Hepatocyte (in vitro differentiated cells): ENCODE measurements at regions not wholly inside any gene's neighbourhood (a gene's known extent, or its start where the extent isn't known, plus 50 kb on each side); places are given as distances from the start of the nearest gene placed in this dataset.

Experiments used
- DNase-seq: peaks from one replicate; pipeline ENCODE4 v3.0.0-alpha.2; 2016; ENCODE audit warnings: low spot score
- H2AFZ ChIP-seq: fragments of 200-600 bp; sonication (generic); 2 replicates; pipeline ENCODE4 v1.6.0; 2016; ENCODE audit warnings: antibody characterized with exemption, mild to moderate bottlenecking
- H3K27ac ChIP-seq: fragments of 200-600 bp; sonication (generic); 2 replicates; pipeline ENCODE4 v1.5.1; 2016; ENCODE audit warnings: mild to moderate bottlenecking
- H3K27me3 ChIP-seq: fragments of 200-600 bp; sonication (generic); 2 replicates; pipeline ENCODE4 v1.6.1; 2016
- H3K36me3 ChIP-seq: fragments of 200-600 bp; sonication (generic); replicated peaks from 2 replicates; pipeline ENCODE4 v1.5.1; 2016; ENCODE audit warnings: low read depth; ENCODE audit not compliant: insufficient read depth
- H3K4me1 ChIP-seq: fragments of 200-600 bp; sonication (generic); 2 replicates; pipeline ENCODE4 v1.5.1; 2016; ENCODE audit warnings: mild to moderate bottlenecking, moderate library complexity; ENCODE audit not compliant: insufficient read depth
- H3K4me2 ChIP-seq: fragments of 200-600 bp; sonication (generic); 2 replicates; pipeline ENCODE4 v1.6.0; 2016
- H3K4me3 ChIP-seq: fragments of 200-600 bp; sonication (generic); 2 replicates; pipeline ENCODE4 v1.5.1; 2016; ENCODE audit warnings: mild to moderate bottlenecking
- H3K79me2 ChIP-seq: fragments of 200-600 bp; sonication (generic); 2 replicates; pipeline ENCODE4 v1.6.0; 2017; ENCODE audit warnings: mild to moderate bottlenecking
- H3K9me2 ChIP-seq: fragments of 200-600 bp; sonication (generic); replicated peaks from 2 replicates; pipeline ENCODE4 v1.6.0; 2017; ENCODE audit warnings: mild to moderate bottlenecking; ENCODE audit not compliant: insufficient read depth
- H3K9me3 ChIP-seq: fragments of 200-600 bp; sonication (generic); 2 replicates; pipeline ENCODE4 v1.5.1; 2016; ENCODE audit warnings: low read depth, mild to moderate bottlenecking
- H4K20me1 ChIP-seq: fragments of 200-600 bp; sonication (generic); 2 replicates; pipeline ENCODE4 v1.6.0; 2016; ENCODE audit warnings: mild to moderate bottlenecking; ENCODE audit not compliant: insufficient read depth, poor library complexity, severe bottlenecking
- CTCF ChIP-seq: fragments of 200-600 bp; sonication (generic); IDR thresholded peaks from 2 replicates; pipeline ENCODE4 v1.5.1; 2016; ENCODE audit warnings: antibody characterized with exemption, mild to moderate bottlenecking; ENCODE audit not compliant: poor library complexity
- EZH2 ChIP-seq: fragments of 200-600 bp; sonication (generic); IDR thresholded peaks from 2 replicates; pipeline ENCODE4 v1.6.1; 2016; ENCODE audit warnings: antibody characterized with exemption, mild to moderate bottlenecking, borderline replicate concordance
- EZH2phosphoT487 ChIP-seq: fragments of 200-600 bp; sonication (generic); IDR thresholded peaks from one replicate; pipeline ENCODE4 v1.6.1; 2018; ENCODE audit warnings: antibody characterized with exemption, mild to moderate bottlenecking, low read depth, moderate library complexity; ENCODE audit not compliant: unreplicated experiment, severe bottlenecking
- WGBS: methylation state at CpG from one replicate; pipeline ENCODE4 v1.1.6; 2016; ENCODE audit warnings: low lambda C conversion rate; ENCODE audit errors: missing lambda C conversion rate; 5-methylcytosine and 5-hydroxymethylcytosine counted together

GRCh38 chr21:25507522-25507921 lies 99.8 kb downstream of the MRPL39 start:
- Histone ChIP-seq H3K9me2 (no peaks in the 10 kb centered on the region), H2AFZ (no peak overlapping the region)
- TF ChIP-seq EZH2phosphoT487, result no peak
- no peak for TF ChIP-seq EZH2
- no peak for TF ChIP-seq CTCF

GRCh38 chr21:25506887-25507286 lies 100.4 kb downstream of the MRPL39 start:
- Histone ChIP-seq H3K4me1 (no peaks in the 10 kb centered on the region), H3K79me2 (no peaks in the 10 kb centered on the region), H4K20me1 (no peaks in the 10 kb centered on the region), H3K9me2 (no peaks in the 10 kb centered on the region), H3K9me3 (no peaks in the 10 kb centered on the region), H3K27ac (no peak overlapping the region), H2AFZ (no peak overlapping the region), H3K36me3 (no peaks in the 10 kb centered on the region), H3K4me3 (no peak overlapping the region), H3K4me2 (no peak overlapping the region), H3K27me3 (no peaks in the 10 kb centered on the region)
- WGBS, result 82% methylated on average over 6 of the region's 6 CpGs
- TF ChIP-seq EZH2phosphoT487, result no peak
- TF ChIP-seq EZH2, result no peak
- no peak for TF ChIP-seq CTCF
- no peak for DNase-seq

More at GRCh38 chr21:25507522-25507921, 99.8 kb downstream of the MRPL39 start:
- H3K4me2 ChIP-seq, result no peak overlapping the region
- H3K79me2 ChIP-seq, result no peaks in the 10 kb centered on the region
- no peak for DNase-seq
- H3K9me3 ChIP-seq, result no peaks in the 10 kb centered on the region
- no peaks in the 10 kb centered on the region for H3K27me3 ChIP-seq
- no peaks in the 10 kb centered on the region for H3K4me1 ChIP-seq
- no peaks in the 10 kb centered on the region for H4K20me1 ChIP-seq
- no peak overlapping the region for H3K4me3 ChIP-seq
- no peak overlapping the region for H3K27ac ChIP-seq
- no peaks in the 10 kb centered on the region for H3K36me3 ChIP-seq

GRCh38 chr21:25506261-25506660 lies 101.0 kb downstream of the MRPL39 start:
- TF ChIP-seq CTCF (no peak), EZH2 (no peak), EZH2phosphoT487 (no peak)
- Histone ChIP-seq H3K9me3 (no peaks in the 10 kb centered on the region), H3K79me2 (no peaks in the 10 kb centered on the region), H3K4me1 (no peaks in the 10 kb centered on the region), H2AFZ (no peak overlapping the region), H3K27me3 (no peaks in the 10 kb centered on the region), H3K27ac (no peak overlapping the region), H3K36me3 (no peaks in the 10 kb centered on the region), H4K20me1 (no peaks in the 10 kb centered on the region), H3K4me2 (no peak overlapping the region), H3K9me2 (no peaks in the 10 kb centered on the region), H3K4me3 (no peak overlapping the region)
- no peak for DNase-seq
- 90% methylated on average over 2 of the region's 2 CpGs for WGBS

GRCh38 chr21:25503981-25504380 lies 103.3 kb downstream of the MRPL39 start:
- no peak for TF ChIP-seq EZH2phosphoT487
- TF ChIP-seq CTCF, result no peak
- no peak for TF ChIP-seq EZH2
- no peaks in the 10 kb centered on the region for H4K20me1 ChIP-seq
- 96% methylated on average over 1 of the region's 1 CpG for WGBS

More at GRCh38 chr21:25503981-25504380, 103.3 kb downstream of the MRPL39 start:
- Histone ChIP-seq H2AFZ (no peak overlapping the region), H3K36me3 (no peaks in the 10 kb centered on the region), H3K79me2 (no peaks in the 10 kb centered on the region), H3K27ac (no peak overlapping the region), H3K9me3 (no peaks in the 10 kb centered on the region), H3K9me2 (no peaks in the 10 kb centered on the region), H3K4me1 (no peaks in the 10 kb centered on the region), H3K4me2 (no peak overlapping the region), H3K4me3 (no peak overlapping the region), H3K27me3 (no peaks in the 10 kb centered on the region)
- no peak for DNase-seq
